ENCODE measurements at regions not wholly inside any gene's neighbourhood (a gene's known extent, or its start where the extent isn't known, plus 50 kb on each side); places are given as distances from the start of the nearest gene placed in this dataset.

DNA sequence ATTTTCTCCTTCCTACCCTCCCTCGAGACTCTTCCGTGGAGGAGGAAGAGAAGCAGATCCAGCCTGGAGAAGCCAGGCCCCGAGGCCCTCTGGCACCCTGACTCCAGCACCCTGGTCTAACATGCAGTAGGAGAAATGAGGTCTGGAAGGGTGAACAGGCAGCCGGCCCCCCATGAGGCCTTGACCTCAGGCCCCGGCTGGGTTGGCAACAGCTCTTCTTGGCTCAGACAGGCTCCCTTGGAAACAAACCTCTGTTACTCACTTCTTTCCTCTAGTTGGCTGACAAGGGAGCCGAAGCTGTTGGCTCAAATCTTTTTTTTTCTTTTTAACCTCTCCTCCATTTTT is 73.4 kb downstream of the CPN2 start:
- Histone ChIP-seq H3K4me1 (ENCODE audit: low read depth) (peaks cover 8% of the 10 kb centered on the region), H3K4me3 (no peak overlapping the region), H3K36me3 (no peaks in the 10 kb centered on the region), H3K27ac (no peak overlapping the region), H3K27me3 (no peaks in the 10 kb centered on the region), H3K9me3 (ENCODE audit: low read depth) (no peaks in the 10 kb centered on the region)
- TF ChIP-seq, protein P1, sequence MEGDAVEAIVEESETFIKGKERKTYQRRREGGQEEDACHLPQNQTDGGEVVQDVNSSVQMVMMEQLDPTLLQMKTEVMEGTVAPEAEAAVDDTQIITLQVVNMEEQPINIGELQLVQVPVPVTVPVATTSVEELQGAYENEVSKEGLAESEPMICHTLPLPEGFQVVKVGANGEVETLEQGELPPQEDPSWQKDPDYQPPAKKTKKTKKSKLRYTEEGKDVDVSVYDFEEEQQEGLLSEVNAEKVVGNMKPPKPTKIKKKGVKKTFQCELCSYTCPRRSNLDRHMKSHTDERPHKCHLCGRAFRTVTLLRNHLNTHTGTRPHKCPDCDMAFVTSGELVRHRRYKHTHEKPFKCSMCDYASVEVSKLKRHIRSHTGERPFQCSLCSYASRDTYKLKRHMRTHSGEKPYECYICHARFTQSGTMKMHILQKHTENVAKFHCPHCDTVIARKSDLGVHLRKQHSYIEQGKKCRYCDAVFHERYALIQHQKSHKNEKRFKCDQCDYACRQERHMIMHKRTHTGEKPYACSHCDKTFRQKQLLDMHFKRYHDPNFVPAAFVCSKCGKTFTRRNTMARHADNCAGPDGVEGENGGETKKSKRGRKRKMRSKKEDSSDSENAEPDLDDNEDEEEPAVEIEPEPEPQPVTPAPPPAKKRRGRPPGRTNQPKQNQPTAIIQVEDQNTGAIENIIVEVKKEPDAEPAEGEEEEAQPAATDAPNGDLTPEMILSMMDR (IDR thresholded peaks at IDR 0.05; ENCODE audit: low read depth, low read length), result no peak
- DNase-seq (ENCODE audit: low read depth in 1 of 2, low spot score in 1 of 2), result peak in 1 of 2 donors; percentile 92

DNA sequence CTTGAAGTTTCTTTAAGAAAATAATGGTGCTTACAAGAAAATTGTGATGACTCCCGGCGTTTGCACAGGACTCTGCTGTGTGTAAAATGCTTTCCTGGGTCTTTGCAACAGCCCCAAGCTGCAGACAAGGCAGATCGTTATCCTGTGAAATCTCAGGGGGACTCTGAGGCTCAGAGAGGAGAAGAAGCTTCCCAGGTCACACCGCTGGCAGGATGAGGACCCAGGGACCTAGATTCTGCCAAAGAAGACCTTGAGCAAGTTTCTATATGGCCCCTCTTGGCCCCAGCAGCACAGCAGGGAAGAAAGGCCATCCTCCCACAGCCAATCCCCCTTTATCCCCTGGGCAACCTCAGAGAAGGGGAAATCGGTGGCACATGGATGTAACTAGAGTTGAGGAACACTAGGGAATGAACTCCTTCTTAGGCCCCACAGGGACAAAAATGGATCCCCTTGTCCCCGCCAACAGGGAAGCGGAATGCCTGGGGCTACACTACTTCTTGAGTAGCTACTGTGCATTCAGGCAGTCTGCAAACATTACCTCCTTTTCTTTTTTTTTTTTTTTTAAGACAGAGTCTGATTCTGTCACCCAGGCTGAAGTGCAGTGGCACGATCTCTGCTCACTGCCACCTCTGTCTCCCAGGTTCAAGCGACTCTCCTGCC is 72.8 kb downstream of the CPN2 start:
- TF ChIP-seq, protein P1 (IDR thresholded peaks at IDR 0.05; ENCODE audit: low read depth, low read length), result no peak
- no peaks in the 10 kb centered on the region for H3K9me3 ChIP-seq (ENCODE audit: low read depth)
- no peaks in the 10 kb centered on the region for H3K36me3 ChIP-seq
- H3K27ac ChIP-seq, result no peak overlapping the region
- peaks cover 8% of the 10 kb centered on the region for H3K4me1 ChIP-seq (ENCODE audit: low read depth)
- no peaks in the 10 kb centered on the region for H3K27me3 ChIP-seq
- no peak overlapping the region for H3K4me3 ChIP-seq
- no peak for DNase-seq (ENCODE audit: low read depth in 1 of 2, low spot score in 1 of 2)

DNA sequence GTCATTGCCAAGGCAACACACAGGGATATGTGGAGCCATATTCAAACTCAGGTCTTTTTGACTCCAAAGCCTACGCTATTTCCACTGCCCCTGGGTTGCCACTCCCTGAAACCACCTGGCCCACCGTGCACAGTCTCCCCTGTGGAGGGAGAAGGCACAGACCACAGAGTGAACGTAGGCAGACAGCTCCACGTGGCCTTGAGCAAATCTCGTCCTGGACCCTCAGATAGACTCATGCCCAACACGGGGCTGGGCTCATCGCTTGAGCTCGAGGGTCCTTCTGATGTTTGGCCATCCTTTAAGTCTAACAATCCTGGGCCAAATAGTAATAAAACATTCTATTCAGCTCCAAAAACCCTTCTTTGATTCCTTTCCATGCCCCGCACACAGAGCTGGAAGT is 72.0 kb downstream of the CPN2 start:
- Histone ChIP-seq H3K9me3 (ENCODE audit: low read depth) (no peaks in the 10 kb centered on the region), H3K4me1 (ENCODE audit: low read depth) (peaks cover 8% of the 10 kb centered on the region), H3K36me3 (no peaks in the 10 kb centered on the region), H3K27me3 (no peaks in the 10 kb centered on the region), H3K27ac (no peak overlapping the region), H3K4me3 (no peak overlapping the region)
- TF ChIP-seq, protein P1 (IDR thresholded peaks at IDR 0.05; ENCODE audit: low read depth, low read length), result no peak
- no peak for DNase-seq (ENCODE audit: low read depth in 1 of 2, low spot score in 1 of 2)

DNA sequence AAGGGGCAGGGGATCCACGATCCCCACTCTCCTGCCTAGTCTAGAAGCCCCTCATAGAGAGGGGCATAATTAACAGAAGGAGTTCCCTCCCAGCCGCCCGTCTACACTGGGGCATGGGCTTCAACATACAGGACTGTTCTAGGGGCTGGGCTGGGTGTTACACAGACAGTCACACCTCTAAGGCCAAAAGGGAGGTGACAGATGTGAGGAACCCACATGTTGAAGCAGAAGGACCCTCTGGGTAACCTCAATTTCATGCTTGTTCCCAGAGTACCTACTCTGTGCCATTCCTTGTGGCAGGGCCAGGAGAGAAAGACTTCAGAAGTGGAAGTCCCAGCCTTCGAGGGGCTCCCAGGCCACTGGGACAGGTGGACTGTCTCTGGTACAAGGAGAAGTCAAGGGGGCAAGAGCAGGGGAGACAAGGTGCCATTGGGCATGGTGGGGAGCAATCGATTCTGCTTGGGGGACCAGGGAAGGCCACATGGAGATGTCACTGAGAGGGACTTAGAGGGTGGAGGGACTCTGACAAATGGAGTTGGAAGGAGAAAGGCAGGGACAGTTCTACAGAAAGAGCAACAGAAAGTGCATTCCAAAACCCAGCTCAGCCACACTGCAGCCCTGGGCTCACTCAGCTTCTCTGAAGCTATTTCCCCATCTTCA is 71.3 kb downstream of the CPN2 start:
- H3K4me3 ChIP-seq, result no peak overlapping the region
- H3K9me3 ChIP-seq (ENCODE audit: low read depth), result no peaks in the 10 kb centered on the region
- H3K27ac ChIP-seq, result no peak overlapping the region
- no peak for DNase-seq (ENCODE audit: low read depth in 1 of 2, low spot score in 1 of 2)
- H3K27me3 ChIP-seq, result peaks cover 2% of the 10 kb centered on the region
- TF ChIP-seq, protein P1 (IDR thresholded peaks at IDR 0.05; ENCODE audit: low read depth, low read length), result no peak
- peaks cover 8% of the 10 kb centered on the region for H3K4me1 ChIP-seq (ENCODE audit: low read depth)
- H3K36me3 ChIP-seq, result no peaks in the 10 kb centered on the region

DNA sequence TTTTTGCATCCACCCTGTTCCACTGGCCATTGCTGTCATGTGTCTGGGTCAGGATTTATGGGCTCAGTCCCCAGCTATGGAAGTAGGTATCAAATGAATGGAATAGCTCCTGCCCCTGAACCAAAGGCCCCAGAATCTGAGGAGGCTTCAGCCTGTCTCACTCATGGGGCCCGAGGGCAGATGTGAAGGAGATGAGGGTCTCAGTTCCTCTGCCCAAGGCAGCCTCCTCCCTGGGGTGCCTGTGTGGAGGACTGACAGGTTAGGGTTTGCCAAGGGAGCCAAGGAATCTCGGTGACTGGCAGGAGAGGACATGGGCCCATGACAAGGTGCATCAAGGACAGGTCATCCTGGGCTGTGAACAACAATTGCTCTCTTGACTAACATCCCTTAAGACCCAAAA is 70.4 kb downstream of the CPN2 start:
- no peak for DNase-seq (ENCODE audit: low read depth in 1 of 2, low spot score in 1 of 2)
- Histone ChIP-seq H3K4me3 (no peak overlapping the region), H3K27ac (no peak overlapping the region), H3K4me1 (ENCODE audit: low read depth) (peaks cover 8% of the 10 kb centered on the region), H3K27me3 (peaks cover 3% of the 10 kb centered on the region), H3K36me3 (no peaks in the 10 kb centered on the region), H3K9me3 (ENCODE audit: low read depth) (no peaks in the 10 kb centered on the region)
- TF ChIP-seq, protein P1 (IDR thresholded peaks at IDR 0.05; ENCODE audit: low read depth, low read length), result no peak

Data from cardiac muscle cell (in vitro differentiated cells and primary cell).